ENCODE measurements at regions not wholly inside any gene's neighbourhood (a gene's known extent, or its start where the extent isn't known, plus 50 kb on each side); places are given as distances from the start of the nearest gene placed in this dataset.

DNA sequence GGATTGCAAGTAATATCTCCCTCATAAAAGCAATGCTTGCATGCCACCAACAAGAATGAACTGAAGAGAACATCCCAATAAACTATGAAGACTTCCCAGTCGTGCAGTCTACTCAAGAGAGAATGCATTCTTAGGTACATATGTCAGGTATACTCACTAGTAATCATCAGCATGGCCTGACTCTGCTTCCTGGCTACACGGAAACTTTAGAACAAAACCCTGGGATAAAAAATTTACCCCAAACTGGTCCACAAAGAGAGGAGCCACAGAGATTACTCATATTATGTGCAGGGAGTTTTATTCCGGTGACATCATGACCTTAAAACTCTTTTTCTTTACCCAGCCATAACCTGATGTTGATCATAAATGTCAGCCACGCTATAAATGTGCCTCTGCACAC lies 57.5 kb upstream of the PAPPA start:
- DNase-seq = no peak
- in situ Hi-C loops (cut with HindIII; ENCODE audit: low pct_ligation_motif_present, low pct_unique_long_range_greater_than_20kb, low sequenced_read_pairs) = no loop called here

DNA sequence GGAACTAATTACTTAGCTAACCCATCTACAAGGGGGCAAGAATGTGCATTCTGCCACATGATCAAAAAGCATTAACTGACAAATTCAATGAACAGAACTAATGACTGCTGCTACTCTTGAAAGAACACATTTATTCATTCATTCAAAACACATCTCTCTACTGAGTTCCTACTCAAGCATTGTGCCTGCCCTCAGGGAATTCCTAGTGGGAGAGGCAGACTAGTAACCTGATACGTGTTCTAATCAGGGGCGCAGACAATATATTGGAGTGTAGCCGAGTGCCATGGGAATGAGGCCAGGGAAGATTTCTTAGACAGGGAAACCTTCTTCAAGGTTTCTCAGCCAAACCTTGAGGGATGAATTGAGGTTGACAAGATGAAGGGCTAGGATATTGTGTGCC lies 56.7 kb upstream of the PAPPA start:
- in situ Hi-C loops (cut with HindIII; ENCODE audit: low pct_ligation_motif_present, low pct_unique_long_range_greater_than_20kb, low sequenced_read_pairs) = no loop called here
- no peak for DNase-seq

DNA sequence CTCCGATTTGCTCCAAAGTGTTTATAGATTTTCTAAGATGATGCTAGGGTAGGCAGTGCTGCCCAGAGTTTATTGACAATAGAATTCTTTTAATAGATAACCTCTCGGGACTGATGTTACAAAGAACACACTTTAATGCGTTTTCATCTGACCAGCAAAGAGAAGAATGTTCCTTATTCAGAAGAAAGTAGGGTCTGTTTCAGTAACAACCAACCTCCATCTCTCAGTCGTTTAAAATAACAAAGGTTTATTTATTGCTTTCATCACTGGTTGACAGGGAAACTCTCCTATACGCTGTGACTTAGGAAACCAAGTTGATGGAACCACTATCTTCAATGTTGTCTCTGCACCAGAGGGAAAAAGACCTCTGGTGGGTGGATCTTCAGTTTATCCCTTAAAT lies 55.1 kb upstream of the PAPPA start:
- DNase-seq = no peak
- in situ Hi-C loops (cut with HindIII; ENCODE audit: low pct_ligation_motif_present, low pct_unique_long_range_greater_than_20kb, low sequenced_read_pairs) = no loop called here

DNA sequence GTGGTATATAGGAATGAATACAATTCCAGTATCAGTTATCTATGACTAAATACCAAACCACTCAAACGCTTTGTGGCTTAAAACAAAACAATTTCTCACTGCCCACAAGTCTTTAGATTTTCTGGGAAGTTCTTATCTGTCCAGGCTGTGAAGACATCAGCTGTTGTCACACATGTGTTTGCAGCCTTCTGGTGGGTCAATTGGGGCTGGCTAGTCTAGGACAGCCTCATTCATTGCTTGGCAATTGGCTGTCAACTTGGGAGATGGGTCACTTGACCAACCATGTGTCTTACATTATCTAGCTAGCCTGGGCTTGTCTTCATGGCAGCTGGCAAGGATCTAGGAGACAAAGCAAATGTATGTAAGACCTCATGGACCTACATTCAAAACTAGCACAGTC lies 53.8 kb upstream of the PAPPA start:
- DNase-seq = no peak
- in situ Hi-C loops (cut with HindIII; ENCODE audit: low pct_ligation_motif_present, low pct_unique_long_range_greater_than_20kb, low sequenced_read_pairs) = no loop called here

DNA sequence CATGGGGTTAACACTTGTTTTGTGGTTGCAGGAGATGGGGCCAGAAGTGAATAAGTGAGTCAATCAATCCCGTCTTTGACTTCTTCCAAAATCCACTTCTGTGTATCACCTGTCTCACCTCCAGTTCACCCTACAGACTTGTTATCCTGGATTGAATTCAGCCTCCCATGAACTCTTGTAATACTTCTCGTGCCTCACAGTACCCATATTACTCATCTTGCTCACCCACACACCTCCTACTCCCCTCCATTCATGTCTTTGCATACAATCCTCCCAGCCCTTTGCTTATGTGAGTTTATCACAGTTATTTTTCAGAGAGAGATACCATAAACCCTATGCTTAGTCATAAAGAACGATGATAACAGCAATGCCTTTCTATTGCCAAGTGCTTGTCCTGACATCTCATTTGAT lies 52.9 kb upstream of the PAPPA start:
- DNase-seq = no peak

DNA sequence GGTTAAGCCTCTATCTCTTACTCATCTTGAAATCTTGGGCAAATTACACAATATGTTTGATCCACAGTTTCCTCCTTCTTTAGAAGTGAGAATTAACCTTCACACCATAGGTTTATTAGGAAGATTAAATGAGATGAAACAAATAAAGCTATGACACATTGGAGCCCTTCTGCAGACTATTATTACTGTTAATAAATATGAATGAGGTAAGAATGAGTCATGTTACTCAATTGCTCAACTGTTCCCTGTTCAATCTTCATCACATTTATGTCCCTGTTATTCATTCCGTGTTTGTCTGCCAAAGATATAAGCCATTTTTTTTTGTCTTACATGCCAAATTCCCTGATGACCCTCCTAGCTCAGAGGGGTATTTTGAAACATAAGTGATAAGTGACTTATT lies 52.1 kb upstream of the PAPPA start:
- in situ Hi-C loops (cut with HindIII; ENCODE audit: low pct_ligation_motif_present, low pct_unique_long_range_greater_than_20kb, low sequenced_read_pairs) = no loop called here
- DNase-seq = no peak

More for the DNA sequence above, 52.9 kb upstream of the PAPPA start:
- in situ Hi-C loops (cut with HindIII; ENCODE audit: low pct_ligation_motif_present, low pct_unique_long_range_greater_than_20kb, low sequenced_read_pairs) = no loop called here

DNA sequence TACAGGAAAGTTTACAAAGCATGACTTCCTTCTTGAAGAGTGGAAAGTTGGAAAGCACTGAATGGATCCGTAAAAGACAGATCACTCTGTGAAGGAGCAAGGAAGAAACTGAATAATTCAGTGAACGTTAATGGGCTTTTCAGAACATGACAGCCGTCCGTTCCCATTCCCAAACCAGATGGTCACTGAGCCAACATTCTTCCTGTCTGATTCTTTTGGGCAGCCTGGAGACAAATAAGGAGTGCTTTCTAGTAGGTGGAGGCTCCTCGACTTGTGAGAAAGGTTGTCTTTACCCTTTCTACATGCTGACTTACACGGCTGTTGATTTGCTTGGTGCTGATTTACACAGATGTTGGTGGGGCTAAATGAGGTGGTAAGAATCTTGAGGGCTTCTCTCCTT lies 51.0 kb upstream of the PAPPA start:
- no peak for DNase-seq
- in situ Hi-C loops (cut with HindIII; ENCODE audit: low pct_ligation_motif_present, low pct_unique_long_range_greater_than_20kb, low sequenced_read_pairs) = no loop called here
